A549 (cell line): ENCODE measurements at regions not wholly inside any gene's neighbourhood (a gene's known extent, or its start where the extent isn't known, plus 50 kb on each side); places are given as distances from the start of the nearest gene placed in this dataset.
"Not testable (repeated sequence)": the region's sequence is repeated elsewhere in the genome, so short reads cannot be mapped to it uniquely, and the experiment has no call there.

Experiments
- ATAC-seq, 2 experiments: fragments of 200-7000 bp in 1 of 2; fragments of >200 bp in 1 of 2; cut with Nextera tagmentation in 1 of 2; cut with Tn5 transposase in 1 of 2; 3 replicates each; pipeline versions ENCODE4 v1.8.0 to v1.9.1; 2018 to 2020; ENCODE audit warnings: mild to moderate bottlenecking in 1 of 2, moderate library complexity in 1 of 2
- CTCF ChIA-PET: fragments of 300-600 bp; sonication (Branson Sonifier 250); formaldehyde crosslinking; extraction: SDS; loops from one replicate; lab custom pipeline; 2021; ENCODE audit warnings: antibody characterized with exemption, inconsistent platforms; lab: Yijun Ruan, JAX
- POLR2A ChIA-PET: fragments of 350-600 bp; formaldehyde crosslinking; extraction: SDS; loops from one replicate; lab custom pipeline; 2021; ENCODE audit warnings: antibody characterized with exemption, inconsistent platforms; lab: Yijun Ruan, JAX
- DNase-seq, 2 experiments: peaks; one replicate each; pipeline versions ENCODE4 v3.0.0 to v3.0.0-alpha.2; 2011 to 2016; ENCODE audit warnings: low read depth in 1 of 2, low spot score in 1 of 2
- FAIRE-seq: peaks from 2 replicates; lab custom pipeline; 2011; peaks lifted over from hg19 to GRCh38; lab: Jason Lieb, UNC
- H3K27ac ChIP-seq, 2 experiments: fragments of >200 bp; sonication (Bioruptor Twin); formaldehyde crosslinking; 3 replicates each; pipeline ENCODE4 v1.5.1; 2016 to 2017
- H3K4me1 ChIP-seq: fragments of >200 bp; sonication (Bioruptor Twin); formaldehyde crosslinking; 3 replicates; pipeline ENCODE4 v1.6.1; 2016
- H3K4me2 ChIP-seq: fragments of >200 bp; sonication (Bioruptor Twin); formaldehyde crosslinking; 3 replicates; pipeline ENCODE4 v1.6.1; 2016
- H3K4me3 ChIP-seq: fragments of >200 bp; sonication (Bioruptor Twin); formaldehyde crosslinking; 3 replicates; pipeline ENCODE4 v1.5.1; 2016
- H3K9me3 ChIP-seq: fragments of >200 bp; sonication (Bioruptor Twin); formaldehyde crosslinking; 3 replicates; pipeline ENCODE4 v1.6.1; 2016
- CEBPB ChIP-seq, 2 experiments: fragments of >200 bp in 1 of 2; sonication (Bioruptor Twin) in 1 of 2; formaldehyde crosslinking in 1 of 2; IDR thresholded peaks; 2 replicates each; pipeline ENCODE4 v1.6.1; 2012 to 2016
- FOSL2 ChIP-seq, 2 experiments: fragments of 450-650 bp in 1 of 2; fragments of >200 bp in 1 of 2; sonication (Bioruptor Twin) in 1 of 2; formaldehyde crosslinking; IDR thresholded peaks; 2 replicates each; pipeline versions ENCODE4 v1.5.0 to v1.6.1; 2016 to 2020; ENCODE audit warnings: mild to moderate bottlenecking in 1 of 2, moderate library complexity in 1 of 2
- HEYL ChIP-seq: fragments of 250-450 bp; sonication (Bioruptor Pico); IDR thresholded peaks from 2 replicates; pipeline ENCODE4 v1.8.0; 2021; ENCODE audit warnings: mild to moderate bottlenecking, moderate library complexity
- HOXA7 ChIP-seq: fragments of 250-450 bp; sonication (Bioruptor Pico); IDR thresholded peaks from 2 replicates; pipeline ENCODE4 v1.5.0; 2020; ENCODE audit warnings: mild to moderate bottlenecking, moderate library complexity
- HOXB5 ChIP-seq: fragments of 250-450 bp; sonication (Bioruptor Pico); IDR thresholded peaks from 2 replicates; pipeline ENCODE4 v1.5.0; 2020; ENCODE audit warnings: mild to moderate bottlenecking, moderate library complexity
- JUN ChIP-seq, 2 experiments: fragments of >200 bp; sonication (Bioruptor Twin); formaldehyde crosslinking; IDR thresholded peaks; 2 replicates in 1 of 2; 3 replicates in 1 of 2; pipeline ENCODE4 v1.6.1; 2016 to 2017
- JUNB ChIP-seq: fragments of >200 bp; sonication (Bioruptor Twin); formaldehyde crosslinking; IDR thresholded peaks from 2 replicates; pipeline ENCODE4 v1.6.1; 2016
- MYC ChIP-seq: IDR thresholded peaks from 2 replicates; pipeline ENCODE4 v1.6.1; 2012; ENCODE audit warnings: mild to moderate bottlenecking, inconsistent platforms, low read length, improper control_type of control experiment, borderline replicate concordance
- PHF8 ChIP-seq: fragments of 200-600 bp; sonication (generic); IDR thresholded peaks from 2 replicates; pipeline ENCODE4 v1.6.1; 2016; ENCODE audit warnings: low read depth, mild to moderate bottlenecking, antibody characterized with exemption, moderate library complexity, borderline replicate concordance
- POLR2A ChIP-seq: IDR thresholded peaks from 2 replicates; pipeline ENCODE4 v1.6.1; 2012; ENCODE audit warnings: mild to moderate bottlenecking, low read length
- WGBS: methylation state at CpG from one replicate; pipeline ENCODE4 v1.1.6; 2017; ENCODE audit errors: missing lambda C conversion rate; 5-methylcytosine and 5-hydroxymethylcytosine counted together
- TF ChIP-seq, protein P1 (sequence below): IDR thresholded peaks from 2 replicates; pipeline ENCODE4 v1.6.1; 2012; ENCODE audit warnings: low read depth, borderline replicate concordance
- TF ChIP-seq, protein P2 (sequence below): fragments of 150-350 bp; IDR thresholded peaks from 2 replicates; pipeline ENCODE4 v1.6.1; 2014; ENCODE audit warnings: low read depth, mild to moderate bottlenecking, low read length
- TF ChIP-seq, protein P3 (sequence below): fragments of 250-450 bp; sonication (Bioruptor Pico); IDR thresholded peaks from 2 replicates; pipeline ENCODE4 v1.5.0; 2020; ENCODE audit warnings: low read depth, mild to moderate bottlenecking, moderate library complexity

DNA sequence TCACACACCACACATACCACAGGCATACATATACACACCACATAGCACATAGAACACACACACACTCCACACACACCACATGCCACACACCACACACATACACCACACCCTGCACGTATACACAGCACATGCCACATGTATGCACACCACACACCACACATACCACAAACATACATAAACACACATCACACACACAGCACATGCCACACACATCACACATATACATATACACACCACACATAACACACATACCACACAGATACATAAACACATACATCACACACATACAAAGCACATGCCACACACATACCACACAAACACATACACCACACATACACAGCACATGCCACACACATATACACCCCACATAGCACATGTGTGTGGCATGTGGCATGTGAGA lies 171.1 kb downstream of the OR4M2 start:
- Histone ChIP-seq H3K9me3 (peaks cover 30% of the 10 kb centered on the region; the same call in 2 of the 3 replicates), H3K4me2 (peak overlapping the region; percentile 7; the same call in 1 of the 3 replicates), H3K4me3 (no peak overlapping the region), H3K4me1 (peaks cover 11% of the 10 kb centered on the region; the same call in 1 of the 3 replicates), H3K27ac (no peak overlapping the region)
- no peak for TF ChIP-seq JUNB
- no peak for TF ChIP-seq HOXB5 (CRISPR knock-in tag)
- TF ChIP-seq, protein P1, sequence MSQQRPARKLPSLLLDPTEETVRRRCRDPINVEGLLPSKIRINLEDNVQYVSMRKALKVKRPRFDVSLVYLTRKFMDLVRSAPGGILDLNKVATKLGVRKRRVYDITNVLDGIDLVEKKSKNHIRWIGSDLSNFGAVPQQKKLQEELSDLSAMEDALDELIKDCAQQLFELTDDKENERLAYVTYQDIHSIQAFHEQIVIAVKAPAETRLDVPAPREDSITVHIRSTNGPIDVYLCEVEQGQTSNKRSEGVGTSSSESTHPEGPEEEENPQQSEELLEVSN = no peak
- TF ChIP-seq POLR2A = peak; percentile 4; the same call in 1 of the 2 replicates
- no peak for TF ChIP-seq PHF8
- DNase-seq = no peak
- FAIRE-seq = peak; percentile 39
- no peak for ATAC-seq
- CTCF ChIA-PET = no interaction called here
- 26% methylated on average over 1 of the region's 1 CpG for WGBS
- POLR2A ChIA-PET = no interaction called here

DNA sequence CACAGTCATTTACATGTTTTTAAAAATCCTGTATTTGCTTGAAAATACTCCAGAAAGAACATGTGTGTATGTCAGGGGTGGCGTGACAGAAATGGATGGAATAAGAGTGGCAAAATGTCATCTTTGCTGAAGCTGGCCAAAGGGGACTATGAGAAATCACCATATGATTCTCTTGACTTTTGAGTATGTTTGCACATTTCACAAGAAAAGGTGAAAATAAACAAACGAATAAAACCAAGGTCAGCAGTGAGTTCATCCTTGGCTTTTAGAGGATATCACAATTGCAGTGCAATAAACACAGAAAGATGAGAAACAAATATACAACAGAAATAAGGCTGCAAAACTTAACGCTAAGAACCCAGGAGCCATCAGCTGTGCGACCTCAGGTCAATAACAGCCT lies 171.7 kb downstream of the OR4M2 start:
- WGBS = 9% methylated on average over 4 of the region's 4 CpGs
- H3K4me2 ChIP-seq = peak overlapping the region; percentile 7; the same call in 2 of the 3 replicates
- H3K27ac ChIP-seq; POLR2A ChIA-PET; DNase-seq; H3K4me3 ChIP-seq; ATAC-seq; CTCF ChIA-PET; TF ChIP-seq FOSL2 (CRISPR knock-in tag; IDR thresholded peaks at IDR 0.05): not testable (repeated sequence)
- TF ChIP-seq JUN (IDR thresholded peaks at IDR 0.05) (0 out of 5 replicates have a peak, but pooled peaks of 1 of the 2 experiments have one; percentile 17), JUNB (peak; percentile 10; the same call in 1 of the 2 replicates), CEBPB (IDR thresholded peaks at IDR 0.05) (0 out of 4 replicates have a peak, but pooled peaks have one; percentile 39 to 45), FOSL2 (IDR thresholded peaks at IDR 0.05) (0 out of 2 replicates have a peak, but pooled peaks have one; percentile 17)
- peak; percentile 83 for FAIRE-seq
- H3K9me3 ChIP-seq = peaks cover 25% of the 10 kb centered on the region; the same call in 2 of the 3 replicates
- peaks cover 11% of the 10 kb centered on the region; the same call in 1 of the 3 replicates for H3K4me1 ChIP-seq

DNA sequence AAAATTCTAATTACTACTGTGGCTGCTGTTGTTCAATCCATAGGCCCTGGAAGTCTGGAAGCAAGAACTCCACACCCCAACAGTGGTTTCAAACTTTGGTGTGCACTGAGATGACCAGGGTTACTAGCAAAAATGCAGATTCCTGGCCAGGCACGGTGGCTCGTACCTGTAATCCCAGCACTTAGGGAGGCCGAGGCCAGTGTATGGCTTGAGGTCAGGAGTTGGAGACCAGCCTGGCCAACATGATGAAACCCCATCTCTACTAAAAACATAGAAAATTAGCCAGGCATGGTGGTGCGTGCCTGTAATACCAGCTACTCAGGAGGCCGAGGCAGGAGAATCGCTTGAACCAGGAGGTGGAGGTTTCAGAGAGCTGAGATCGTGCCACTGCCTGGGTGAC lies 172.2 kb downstream of the OR4M2 start:
- Histone ChIP-seq H3K4me1 (peaks cover 11% of the 10 kb centered on the region; the same call in 1 of the 3 replicates), H3K9me3 (peaks cover 22% of the 10 kb centered on the region; the same call in 2 of the 3 replicates), H3K4me2 (peak overlapping the region; percentile 7; the same call in 1 of the 3 replicates)
- DNase-seq, ATAC-seq, CTCF ChIA-PET, H3K4me3 ChIP-seq, POLR2A ChIA-PET, H3K27ac ChIP-seq, FAIRE-seq: not testable (repeated sequence)
- 42% methylated on average over 7 of the region's 7 CpGs for WGBS

DNA sequence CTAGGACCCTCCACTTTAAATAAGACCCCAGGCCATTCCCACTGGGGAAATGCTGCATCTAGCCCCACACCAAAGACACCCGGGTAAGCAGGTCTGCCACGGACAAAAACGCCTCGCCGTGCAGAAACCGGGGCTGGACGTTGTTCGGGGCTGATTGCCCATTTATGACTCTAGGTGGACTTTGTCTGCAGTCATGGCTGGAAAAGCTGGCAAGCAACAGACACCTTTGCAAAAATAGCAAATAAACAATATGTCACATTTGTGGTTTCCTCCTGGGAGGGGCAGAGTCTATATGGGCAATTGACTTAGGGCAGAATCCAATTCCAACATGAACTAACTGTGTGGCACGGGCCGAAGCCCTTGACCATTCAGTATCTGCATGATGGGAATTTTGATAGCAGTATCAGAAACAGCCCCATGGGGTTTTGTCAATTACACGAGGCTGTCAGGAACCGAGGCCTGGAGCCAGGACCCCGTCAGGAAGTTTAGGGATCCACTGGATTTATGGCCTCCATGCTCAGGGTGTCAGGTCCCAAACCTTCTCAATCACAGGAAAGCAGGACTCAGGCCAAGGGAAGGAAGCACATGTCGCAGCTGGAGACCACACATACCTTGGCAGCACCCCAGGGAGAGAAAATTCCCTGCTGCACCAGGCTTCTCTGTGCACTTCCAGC lies 172.8 kb downstream of the OR4M2 start:
- H3K4me2 ChIP-seq, DNase-seq, FAIRE-seq, ATAC-seq, H3K27ac ChIP-seq, POLR2A ChIA-PET, H3K4me3 ChIP-seq, CTCF ChIA-PET: not testable (repeated sequence)
- WGBS = 48% methylated on average over 14 of the region's 14 CpGs
- Histone ChIP-seq H3K9me3 (peaks cover 20% of the 10 kb centered on the region; the same call in 2 of the 3 replicates), H3K4me1 (peaks cover 11% of the 10 kb centered on the region; the same call in 1 of the 3 replicates)

DNA sequence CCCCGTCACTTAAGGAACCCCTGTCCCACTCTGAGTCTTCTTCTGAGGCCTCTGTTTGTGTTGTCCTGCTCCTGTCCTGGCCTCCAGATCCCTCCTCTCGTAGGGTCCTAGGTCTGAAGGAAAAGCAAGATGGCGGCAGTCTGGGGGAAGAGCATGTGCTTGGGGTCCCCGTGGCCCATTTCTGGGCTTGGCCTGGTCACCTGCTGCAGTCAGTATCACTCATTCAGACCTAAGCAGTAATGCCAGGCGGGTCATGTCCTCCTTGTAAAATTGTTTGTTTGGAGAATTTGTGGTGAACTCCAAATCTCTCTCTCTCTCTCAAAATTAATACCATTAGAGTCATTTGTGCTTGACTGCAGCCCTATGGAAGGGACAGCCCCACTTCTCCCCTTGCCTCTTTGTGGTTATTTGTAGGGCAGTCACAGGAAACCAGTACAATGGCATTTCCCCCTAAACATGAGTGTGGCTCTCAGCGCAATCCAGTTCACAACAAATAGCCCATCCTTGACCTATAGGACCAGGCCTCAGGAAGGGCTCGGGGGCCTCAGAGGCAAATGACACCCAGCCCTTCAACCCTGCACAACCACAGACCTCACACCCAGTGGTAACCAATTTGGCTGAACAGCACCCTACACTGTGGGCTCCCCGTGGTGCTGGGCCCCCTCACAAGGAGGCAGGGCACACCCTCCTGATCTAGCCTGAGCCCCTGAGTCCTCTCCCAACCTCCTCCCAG lies 173.5 kb downstream of the OR4M2 start:
- Histone ChIP-seq H3K9me3 (peaks cover 19% of the 10 kb centered on the region; the same call in 2 of the 3 replicates), H3K4me2 (no peak overlapping the region), H3K27ac (no peak overlapping the region), H3K4me1 (peaks cover 11% of the 10 kb centered on the region; the same call in 1 of the 3 replicates), H3K4me3 (no peak overlapping the region)
- FAIRE-seq = no peak
- 35% methylated on average over 8 of the region's 8 CpGs for WGBS
- TF ChIP-seq, protein P2, sequence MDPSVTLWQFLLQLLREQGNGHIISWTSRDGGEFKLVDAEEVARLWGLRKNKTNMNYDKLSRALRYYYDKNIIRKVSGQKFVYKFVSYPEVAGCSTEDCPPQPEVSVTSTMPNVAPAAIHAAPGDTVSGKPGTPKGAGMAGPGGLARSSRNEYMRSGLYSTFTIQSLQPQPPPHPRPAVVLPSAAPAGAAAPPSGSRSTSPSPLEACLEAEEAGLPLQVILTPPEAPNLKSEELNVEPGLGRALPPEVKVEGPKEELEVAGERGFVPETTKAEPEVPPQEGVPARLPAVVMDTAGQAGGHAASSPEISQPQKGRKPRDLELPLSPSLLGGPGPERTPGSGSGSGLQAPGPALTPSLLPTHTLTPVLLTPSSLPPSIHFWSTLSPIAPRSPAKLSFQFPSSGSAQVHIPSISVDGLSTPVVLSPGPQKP = no peak
- TF ChIP-seq PHF8 = no peak
- no peak for TF ChIP-seq MYC
- TF ChIP-seq HOXA7 (CRISPR knock-in tag) = no peak
- TF ChIP-seq, protein P3, sequence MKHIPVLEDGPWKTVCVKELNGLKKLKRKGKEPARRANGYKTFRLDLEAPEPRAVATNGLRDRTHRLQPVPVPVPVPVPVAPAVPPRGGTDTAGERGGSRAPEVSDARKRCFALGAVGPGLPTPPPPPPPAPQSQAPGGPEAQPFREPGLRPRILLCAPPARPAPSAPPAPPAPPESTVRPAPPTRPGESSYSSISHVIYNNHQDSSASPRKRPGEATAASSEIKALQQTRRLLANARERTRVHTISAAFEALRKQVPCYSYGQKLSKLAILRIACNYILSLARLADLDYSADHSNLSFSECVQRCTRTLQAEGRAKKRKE = no peak
- no peak for TF ChIP-seq HEYL (CRISPR knock-in tag)
- ChIA-PET POLR2A (no interaction called here), CTCF (interaction anchor here (0.8 kb wide), 1 partner anchor 30 kb away, joined by 5 read pairs; no protein-coding TSS in a partner anchor)
- DNase-seq = no peak
- no peak for ATAC-seq

DNA sequence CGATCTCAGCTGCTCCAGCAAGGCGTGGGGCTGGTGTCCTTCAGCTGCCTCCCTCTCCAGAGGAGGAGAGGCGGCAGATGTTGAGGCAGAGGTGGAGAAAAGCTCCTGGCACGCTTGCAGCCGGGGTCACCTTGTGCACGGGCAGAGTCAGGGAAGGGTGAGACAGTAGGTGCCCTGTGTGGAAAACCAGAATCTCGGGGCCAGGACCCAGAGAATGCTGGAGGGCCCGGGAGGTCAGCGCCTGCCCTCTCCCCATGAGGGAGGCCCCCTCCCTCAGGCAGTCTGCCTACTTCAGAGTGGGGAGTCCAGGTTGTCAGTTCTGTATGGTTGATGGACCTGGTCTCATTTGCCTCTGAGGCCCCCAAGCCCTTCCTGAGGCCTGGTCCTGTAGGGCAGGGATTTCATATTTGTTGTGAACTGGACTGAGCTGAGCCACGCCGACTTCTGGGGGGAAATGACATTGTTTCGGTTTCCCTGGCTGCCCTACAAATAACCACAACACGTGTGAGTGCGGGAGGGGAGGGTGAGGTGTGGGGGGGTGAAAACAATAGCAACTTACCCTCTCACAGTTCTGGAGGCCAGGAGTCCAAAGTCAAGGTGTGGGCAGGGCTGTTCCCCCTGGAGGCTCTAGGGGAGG lies 174.2 kb downstream of the OR4M2 start:
- peaks cover 11% of the 10 kb centered on the region; the same call in 1 of the 3 replicates for H3K4me1 ChIP-seq
- CTCF ChIA-PET = interaction anchor here (0.8 kb wide), 1 partner anchor 31 kb away, joined by 5 read pairs; no protein-coding TSS in a partner anchor
- H3K4me2 ChIP-seq, H3K4me3 ChIP-seq, H3K27ac ChIP-seq, ATAC-seq, DNase-seq, FAIRE-seq, POLR2A ChIA-PET: not testable (repeated sequence)
- WGBS = 40% methylated on average over 14 of the region's 14 CpGs
- peaks cover 12% of the 10 kb centered on the region; the same call in 2 of the 3 replicates for H3K9me3 ChIP-seq
